Activated gamma-delta T cell treated with anti-CD3 and anti-CD28 coated beads, Interleukin-2, amount 50 U/mL, for 16 hours (primary cell): ENCODE measurements at regions not wholly inside any gene's neighbourhood (a gene's known extent, or its start where the extent isn't known, plus 50 kb on each side); places are given as distances from the start of the nearest gene placed in this dataset.
"Not testable (repeated sequence)": the region's sequence is repeated elsewhere in the genome, so short reads cannot be mapped to it uniquely, and the experiment has no call there.

ENCODE experiments used
- DNase-seq: peaks from one replicate; pipeline ENCODE4 v3.0.0-alpha.2; 2020; ENCODE audit warnings: low read depth

GRCh38 chr1:194684636-194685035, 1498.2 kb upstream of the B3GALT2 start:
- no peak for DNase-seq

GRCh38 chr1:194658090-194658439, 1471.7 kb upstream of the B3GALT2 start:
- DNase-seq = no peak

GRCh38 chr1:194654956-194655355, 1468.5 kb upstream of the B3GALT2 start:
- DNase-seq = no peak

- DNase-seq = no peak
Measured at GRCh38 chr1:194653385-194653784, 1467.0 kb upstream of the B3GALT2 start.

- no peak for DNase-seq
Measured at GRCh38 chr1:194647118-194647517, 1460.7 kb upstream of the B3GALT2 start.

GRCh38 chr1:194644528-194644927, 1458.1 kb upstream of the B3GALT2 start:
- no peak for DNase-seq

- DNase-seq = no peak
Measured at GRCh38 chr1:194640322-194640721, 1453.9 kb upstream of the B3GALT2 start.

GRCh38 chr1:194629011-194629410, 1442.6 kb upstream of the B3GALT2 start:
- DNase-seq = no peak

- DNase-seq = no peak
Measured at GRCh38 chr1:194624833-194625232, 1438.4 kb upstream of the B3GALT2 start.

GRCh38 chr1:194618101-194618500, 1431.7 kb upstream of the B3GALT2 start:
- no peak for DNase-seq

- not testable (repeated sequence) for DNase-seq
Measured at GRCh38 chr1:194617272-194617671, 1430.9 kb upstream of the B3GALT2 start.

GRCh38 chr1:194616835-194617234, 1430.4 kb upstream of the B3GALT2 start:
- DNase-seq = no peak

- DNase-seq = no peak
Measured at GRCh38 chr1:194602184-194602583, 1415.8 kb upstream of the B3GALT2 start.

- DNase-seq = no peak
Measured at GRCh38 chr1:194600716-194601115, 1414.3 kb upstream of the B3GALT2 start.

- DNase-seq = no peak
Measured at GRCh38 chr1:194598098-194598497, 1411.7 kb upstream of the B3GALT2 start.

GRCh38 chr1:194586302-194586701, 1399.9 kb upstream of the B3GALT2 start:
- DNase-seq = no peak

- no peak for DNase-seq
Measured at GRCh38 chr1:194584052-194584451, 1397.6 kb upstream of the B3GALT2 start.

- DNase-seq = no peak
Measured at GRCh38 chr1:194570476-194570875, 1384.1 kb upstream of the B3GALT2 start.

GRCh38 chr1:194568610-194569009, 1382.2 kb upstream of the B3GALT2 start:
- no peak for DNase-seq

- DNase-seq = no peak
Measured at GRCh38 chr1:194548071-194548470, 1361.7 kb upstream of the B3GALT2 start.

- DNase-seq = no peak
Measured at GRCh38 chr1:194544012-194544411, 1357.6 kb upstream of the B3GALT2 start.

GRCh38 chr1:194538453-194538852, 1352.0 kb upstream of the B3GALT2 start:
- DNase-seq = no peak

GRCh38 chr1:194537521-194537920, 1351.1 kb upstream of the B3GALT2 start:
- DNase-seq = no peak

- DNase-seq = no peak
Measured at GRCh38 chr1:194535369-194535768, 1349.0 kb upstream of the B3GALT2 start.

- DNase-seq = no peak
Measured at GRCh38 chr1:194534784-194535183, 1348.4 kb upstream of the B3GALT2 start.
